Mammary epithelial cell (primary cell): ENCODE measurements at regions not wholly inside any gene's neighbourhood (a gene's known extent, or its start where the extent isn't known, plus 50 kb on each side); places are given as distances from the start of the nearest gene placed in this dataset.

ENCODE experiments used
- EZH2 ChIP-seq: IDR thresholded peaks from 2 replicates; pipeline ENCODE4 v1.6.1; 2012; ENCODE audit warnings: low read length, inconsistent platforms, borderline replicate concordance
- TF ChIP-seq, protein P1 (sequence below), 2 donors: IDR thresholded peaks in 1 of 2; conservative IDR thresholded peaks in 1 of 2; 2 replicates each; pipeline ENCODE4 v1.5.1; 2011 to 2012; ENCODE audit warnings: inconsistent platforms in 2 of 2, low read length in 2 of 2, mild to moderate bottlenecking in 2 of 2, control low read depth in 1 of 2, low read depth in 1 of 2; ENCODE audit not compliant: insufficient read depth in 1 of 2; ENCODE audit errors: extremely low read depth in 1 of 2

DNA sequence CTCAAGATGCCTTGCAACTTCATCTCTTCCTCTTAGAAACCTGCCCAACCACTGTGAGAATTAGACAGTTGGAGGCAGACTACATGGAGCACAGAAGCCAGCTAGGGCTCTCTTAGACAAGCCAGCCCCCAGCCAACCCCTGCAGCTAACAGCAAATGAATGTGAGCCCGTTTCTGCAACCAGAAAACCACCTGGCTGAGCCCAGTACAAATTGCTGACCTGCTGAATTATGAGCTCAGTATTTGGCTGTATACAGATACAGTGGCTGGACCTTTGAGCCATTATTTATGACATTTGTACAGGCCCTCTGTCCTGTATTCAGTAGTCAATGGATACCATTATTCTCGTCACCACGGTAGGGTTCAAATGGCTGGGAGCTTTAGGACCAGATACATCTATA lies 112.9 kb downstream of the TBX5 start:
- TF ChIP-seq, protein P1, sequence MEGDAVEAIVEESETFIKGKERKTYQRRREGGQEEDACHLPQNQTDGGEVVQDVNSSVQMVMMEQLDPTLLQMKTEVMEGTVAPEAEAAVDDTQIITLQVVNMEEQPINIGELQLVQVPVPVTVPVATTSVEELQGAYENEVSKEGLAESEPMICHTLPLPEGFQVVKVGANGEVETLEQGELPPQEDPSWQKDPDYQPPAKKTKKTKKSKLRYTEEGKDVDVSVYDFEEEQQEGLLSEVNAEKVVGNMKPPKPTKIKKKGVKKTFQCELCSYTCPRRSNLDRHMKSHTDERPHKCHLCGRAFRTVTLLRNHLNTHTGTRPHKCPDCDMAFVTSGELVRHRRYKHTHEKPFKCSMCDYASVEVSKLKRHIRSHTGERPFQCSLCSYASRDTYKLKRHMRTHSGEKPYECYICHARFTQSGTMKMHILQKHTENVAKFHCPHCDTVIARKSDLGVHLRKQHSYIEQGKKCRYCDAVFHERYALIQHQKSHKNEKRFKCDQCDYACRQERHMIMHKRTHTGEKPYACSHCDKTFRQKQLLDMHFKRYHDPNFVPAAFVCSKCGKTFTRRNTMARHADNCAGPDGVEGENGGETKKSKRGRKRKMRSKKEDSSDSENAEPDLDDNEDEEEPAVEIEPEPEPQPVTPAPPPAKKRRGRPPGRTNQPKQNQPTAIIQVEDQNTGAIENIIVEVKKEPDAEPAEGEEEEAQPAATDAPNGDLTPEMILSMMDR (conservative IDR thresholded peaks at IDR 0.05 in 1 of 2, IDR thresholded peaks at IDR 0.05 in 1 of 2; ENCODE audit: extremely low read depth in 1 of 2, insufficient read depth in 1 of 2, low read depth in 1 of 2, low read length in 2 of 2), result no peak
- no peak for TF ChIP-seq EZH2
